ENCODE measurements at regions not wholly inside any gene's neighbourhood (a gene's known extent, or its start where the extent isn't known, plus 50 kb on each side); places are given as distances from the start of the nearest gene placed in this dataset.

- peaks cover 43% of the 10 kb centered on the region for H3K27me3 ChIP-seq (ENCODE audit: control insufficient read depth, insufficient read depth, low read length, poor library complexity, severe bottlenecking)
- H3K36me3 Mint-ChIP-seq (ENCODE audit: low read depth) = no peaks in the 10 kb centered on the region
- no peaks in the 10 kb centered on the region for H3K9me3 ChIP-seq (ENCODE audit: control insufficient read depth, low read length)
- WGBS, 2 experiments (ENCODE audit: insufficient coverage in 1 of 2, insufficient read length in 1 of 2) = 92 to 94% methylated on average over 3 to 10 of the region's 13 CpGs
- peaks cover 18% of the 10 kb centered on the region for H3K4me1 Mint-ChIP-seq
- no peaks in the 10 kb centered on the region for H3K36me3 ChIP-seq (ENCODE audit: control insufficient read depth, insufficient read depth, low read length)
- H3K27me3 Mint-ChIP-seq (ENCODE audit: insufficient read depth) = peaks cover 96% of the 10 kb centered on the region
- no peak overlapping the region for H3K4me3 Mint-ChIP-seq
- H3K27ac ChIP-seq (ENCODE audit: low read depth, low read length) = no peak overlapping the region
- H3K4me1 ChIP-seq (ENCODE audit: control insufficient read depth, insufficient read depth, low read length) = no peaks in the 10 kb centered on the region
- no peak overlapping the region for H3K9ac ChIP-seq (ENCODE audit: extremely low read depth, low read length, poor library complexity, severe bottlenecking)
- H3K27ac Mint-ChIP-seq = no peak overlapping the region
- no peak for DNase-seq
- H3K9me3 Mint-ChIP-seq = no peaks in the 10 kb centered on the region
- H3K4me3 ChIP-seq (ENCODE audit: low read length) = no peak overlapping the region
- no peak for TF ChIP-seq CTCF (conservative IDR thresholded peaks at IDR 0.05)
Measured at GRCh38 chr3:127367593-127367992, 79.7 kb upstream of the PRR20G start.

GRCh38 chr3:127366383-127366782 is 78.5 kb upstream of the PRR20G start:
- Mint-ChIP-seq H3K4me3 (no peak overlapping the region), H3K27me3 (ENCODE audit: insufficient read depth) (peaks cover 96% of the 10 kb centered on the region)

DNA sequence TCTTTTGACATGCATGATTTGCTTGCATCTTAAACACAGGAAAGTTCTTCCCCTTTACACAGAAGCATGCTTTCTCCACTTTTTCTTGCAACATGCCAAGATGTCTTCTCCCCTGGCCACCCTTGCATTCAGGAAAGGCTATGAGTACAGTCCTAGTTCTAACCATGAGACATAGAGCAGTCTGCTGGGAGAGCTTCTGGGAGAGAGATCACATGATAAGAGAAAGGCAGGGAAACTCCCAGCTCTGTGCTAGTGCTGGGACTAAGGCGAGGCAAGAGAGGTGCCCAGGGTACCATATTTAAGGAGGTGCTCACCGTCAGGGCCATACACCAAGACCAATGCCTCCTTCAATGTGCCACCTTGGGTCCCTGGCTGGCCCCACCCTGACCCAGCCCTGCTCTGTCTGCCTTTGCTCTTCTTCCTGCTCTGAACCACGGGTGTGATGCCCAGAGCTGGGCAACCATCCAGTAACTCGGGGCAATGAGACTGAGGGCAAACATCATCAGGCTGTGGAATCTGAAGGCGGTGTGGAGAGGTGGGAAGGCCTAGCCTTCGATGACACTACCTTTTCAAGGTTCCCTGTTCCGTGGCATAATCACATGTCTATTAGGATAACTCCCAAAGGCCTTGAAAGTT is 77.4 kb upstream of the PRR20G start:
- WGBS, 2 experiments (ENCODE audit: insufficient coverage in 1 of 2, insufficient read length in 1 of 2) = 91 to 100% methylated on average over 4 to 7 of the region's 7 CpGs
- Mint-ChIP-seq H3K36me3 (ENCODE audit: low read depth) (no peaks in the 10 kb centered on the region), H3K4me1 (peaks cover 18% of the 10 kb centered on the region), H3K27me3 (ENCODE audit: insufficient read depth) (peaks cover 96% of the 10 kb centered on the region), H3K4me3 (no peak overlapping the region), H3K27ac (no peak overlapping the region), H3K9me3 (no peaks in the 10 kb centered on the region)
- Histone ChIP-seq H3K36me3 (ENCODE audit: control insufficient read depth, insufficient read depth, low read length) (no peaks in the 10 kb centered on the region), H3K9ac (ENCODE audit: extremely low read depth, low read length, poor library complexity, severe bottlenecking) (no peak overlapping the region), H3K4me3 (ENCODE audit: low read length) (no peak overlapping the region), H3K4me1 (ENCODE audit: control insufficient read depth, insufficient read depth, low read length) (no peaks in the 10 kb centered on the region), H3K9me3 (ENCODE audit: control insufficient read depth, low read length) (no peaks in the 10 kb centered on the region), H3K27me3 (ENCODE audit: control insufficient read depth, insufficient read depth, low read length, poor library complexity, severe bottlenecking) (peaks cover 38% of the 10 kb centered on the region), H3K27ac (ENCODE audit: low read depth, low read length) (no peak overlapping the region)
- no peak for TF ChIP-seq CTCF (conservative IDR thresholded peaks at IDR 0.05)
- no peak for DNase-seq

More at GRCh38 chr3:127366383-127366782, 78.5 kb upstream of the PRR20G start:
- no peak overlapping the region for H3K9ac ChIP-seq (ENCODE audit: extremely low read depth, low read length, poor library complexity, severe bottlenecking)
- Mint-ChIP-seq H3K4me1 (peaks cover 18% of the 10 kb centered on the region), H3K9me3 (no peaks in the 10 kb centered on the region), H3K36me3 (ENCODE audit: low read depth) (no peaks in the 10 kb centered on the region), H3K27ac (no peak overlapping the region)
- peaks cover 42% of the 10 kb centered on the region for H3K27me3 ChIP-seq (ENCODE audit: control insufficient read depth, insufficient read depth, low read length, poor library complexity, severe bottlenecking)
- peak; percentile 90 for DNase-seq
- WGBS, 2 experiments (ENCODE audit: insufficient coverage in 1 of 2, insufficient read length in 1 of 2) = 30% methylated on average over 6 of the region's 6 CpGs; no CpG with 5 or more reads in 1 of the 2 experiments
- TF ChIP-seq CTCF (conservative IDR thresholded peaks at IDR 0.05) = peak; percentile 72
- H3K9me3 ChIP-seq (ENCODE audit: control insufficient read depth, low read length) = no peaks in the 10 kb centered on the region
- no peaks in the 10 kb centered on the region for H3K4me1 ChIP-seq (ENCODE audit: control insufficient read depth, insufficient read depth, low read length)
- no peak overlapping the region for H3K27ac ChIP-seq (ENCODE audit: low read depth, low read length)
- no peak overlapping the region for H3K4me3 ChIP-seq (ENCODE audit: low read length)
- H3K36me3 ChIP-seq (ENCODE audit: control insufficient read depth, insufficient read depth, low read length) = no peaks in the 10 kb centered on the region
